ENCODE measurements at regions not wholly inside any gene's neighbourhood (a gene's known extent, or its start where the extent isn't known, plus 50 kb on each side); places are given as distances from the start of the nearest gene placed in this dataset.
"Not testable (repeated sequence)": the region's sequence is repeated elsewhere in the genome, so short reads cannot be mapped to it uniquely, and the experiment has no call there.

GRCh38 chr21:17201741-17202260 is 311.0 kb upstream of the CXADR start:
- no peak for DNase-seq

- DNase-seq, result no peak
Observed at GRCh38 chr21:17214801-17215200, 298.0 kb upstream of the CXADR start.

GRCh38 chr21:17219050-17219449 is 293.8 kb upstream of the CXADR start:
- DNase-seq, result not testable (repeated sequence)

GRCh38 chr21:17231124-17231523 is 281.7 kb upstream of the CXADR start:
- no peak for DNase-seq

- DNase-seq, result no peak
Observed at GRCh38 chr21:17231771-17232170, 281.1 kb upstream of the CXADR start.

GRCh38 chr21:17238468-17238867 is 274.4 kb upstream of the CXADR start:
- DNase-seq, result no peak

GRCh38 chr21:17250778-17251241 is 262.0 kb upstream of the CXADR start:
- no peak for DNase-seq

- DNase-seq, result no peak
Observed at GRCh38 chr21:17257784-17258183, 255.1 kb upstream of the CXADR start.

- DNase-seq, result no peak
Observed at GRCh38 chr21:17264182-17264581, 248.7 kb upstream of the CXADR start.

GRCh38 chr21:17269760-17270159 is 243.1 kb upstream of the CXADR start:
- DNase-seq, result no peak

- DNase-seq, result no peak
Observed at GRCh38 chr21:17270229-17270628, 242.6 kb upstream of the CXADR start.

GRCh38 chr21:17279663-17280062 is 233.2 kb upstream of the CXADR start:
- DNase-seq, result no peak

GRCh38 chr21:17293016-17293562 is 219.8 kb upstream of the CXADR start:
- DNase-seq, result not testable (repeated sequence)

GRCh38 chr21:17295997-17296396 is 216.8 kb upstream of the CXADR start:
- DNase-seq, result no peak

- DNase-seq, result not testable (repeated sequence)
Observed at GRCh38 chr21:17299576-17299975, 213.3 kb upstream of the CXADR start.

- DNase-seq, result not testable (repeated sequence)
Observed at GRCh38 chr21:17327715-17328114, 185.1 kb upstream of the CXADR start.

GRCh38 chr21:17334484-17334883 is 178.4 kb upstream of the CXADR start:
- no peak for DNase-seq

- no peak for DNase-seq
Observed at GRCh38 chr21:17340081-17340480, 172.8 kb upstream of the CXADR start.

- DNase-seq, result no peak
Observed at GRCh38 chr21:17343055-17343454, 169.8 kb upstream of the CXADR start.

- no peak for DNase-seq
Observed at GRCh38 chr21:17348357-17348756, 164.5 kb upstream of the CXADR start.

GRCh38 chr21:17348849-17349248 is 164.0 kb upstream of the CXADR start:
- no peak for DNase-seq

GRCh38 chr21:17351766-17352165 is 161.1 kb upstream of the CXADR start:
- no peak for DNase-seq

GRCh38 chr21:17352996-17353655 is 159.7 kb upstream of the CXADR start:
- no peak for DNase-seq

GRCh38 chr21:17359781-17360180 is 153.1 kb upstream of the CXADR start:
- no peak for DNase-seq

All from T-helper 9 cell (primary cell).